Kidney epithelial cell (primary cell): ENCODE measurements at regions not wholly inside any gene's neighbourhood (a gene's known extent, or its start where the extent isn't known, plus 50 kb on each side); places are given as distances from the start of the nearest gene placed in this dataset.

Source experiments
- DNase-seq: peaks from one replicate; pipeline ENCODE4 v3.0.0-alpha.2; 2010; ENCODE audit warnings: low read depth
- H3K27me3 ChIP-seq: 2 replicates; pipeline ENCODE4 v1.6.0; 2011; ENCODE audit warnings: low read length; ENCODE audit not compliant: control insufficient read depth, insufficient read depth
- H3K36me3 ChIP-seq: 2 replicates; pipeline ENCODE4 v1.5.1; 2011; ENCODE audit warnings: low read length; ENCODE audit not compliant: control insufficient read depth, insufficient read depth
- H3K4me3 ChIP-seq: 2 replicates; pipeline ENCODE4 v1.5.1; 2011; ENCODE audit warnings: low read depth, mild to moderate bottlenecking, control low read depth, low read length
- TF ChIP-seq, protein P1 (sequence below): IDR thresholded peaks from 2 replicates; pipeline ENCODE4 v1.5.1; 2011; ENCODE audit warnings: mild to moderate bottlenecking, moderate library complexity, low read length, control low read depth, inconsistent platforms; ENCODE audit not compliant: insufficient read depth, poor library complexity, severe bottlenecking

DNA sequence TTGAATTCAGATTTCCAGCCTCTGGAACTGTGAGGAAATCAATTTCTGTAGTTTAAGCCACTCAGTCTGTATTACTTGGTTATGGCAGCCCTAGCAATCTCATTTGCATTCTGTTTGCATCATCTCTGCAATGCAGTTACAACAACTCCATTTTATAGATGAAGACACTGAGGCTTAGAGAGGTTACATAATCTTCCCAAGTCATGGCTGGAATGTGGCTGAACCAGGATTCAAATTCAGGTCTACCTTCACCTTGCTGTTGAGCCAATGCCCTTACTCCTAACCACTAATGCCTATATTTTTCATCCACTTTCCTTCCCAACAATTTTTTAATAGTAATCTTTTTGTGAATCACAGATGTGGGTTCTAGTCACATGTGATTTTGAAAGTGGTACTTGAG, 469.8 kb upstream of the CCL2 start:
- DNase-seq = no peak
- no peaks in the 10 kb centered on the region for H3K27me3 ChIP-seq
- no peak overlapping the region for H3K4me3 ChIP-seq
- no peaks in the 10 kb centered on the region for H3K36me3 ChIP-seq
- TF ChIP-seq, protein P1, sequence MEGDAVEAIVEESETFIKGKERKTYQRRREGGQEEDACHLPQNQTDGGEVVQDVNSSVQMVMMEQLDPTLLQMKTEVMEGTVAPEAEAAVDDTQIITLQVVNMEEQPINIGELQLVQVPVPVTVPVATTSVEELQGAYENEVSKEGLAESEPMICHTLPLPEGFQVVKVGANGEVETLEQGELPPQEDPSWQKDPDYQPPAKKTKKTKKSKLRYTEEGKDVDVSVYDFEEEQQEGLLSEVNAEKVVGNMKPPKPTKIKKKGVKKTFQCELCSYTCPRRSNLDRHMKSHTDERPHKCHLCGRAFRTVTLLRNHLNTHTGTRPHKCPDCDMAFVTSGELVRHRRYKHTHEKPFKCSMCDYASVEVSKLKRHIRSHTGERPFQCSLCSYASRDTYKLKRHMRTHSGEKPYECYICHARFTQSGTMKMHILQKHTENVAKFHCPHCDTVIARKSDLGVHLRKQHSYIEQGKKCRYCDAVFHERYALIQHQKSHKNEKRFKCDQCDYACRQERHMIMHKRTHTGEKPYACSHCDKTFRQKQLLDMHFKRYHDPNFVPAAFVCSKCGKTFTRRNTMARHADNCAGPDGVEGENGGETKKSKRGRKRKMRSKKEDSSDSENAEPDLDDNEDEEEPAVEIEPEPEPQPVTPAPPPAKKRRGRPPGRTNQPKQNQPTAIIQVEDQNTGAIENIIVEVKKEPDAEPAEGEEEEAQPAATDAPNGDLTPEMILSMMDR = no peak

DNA sequence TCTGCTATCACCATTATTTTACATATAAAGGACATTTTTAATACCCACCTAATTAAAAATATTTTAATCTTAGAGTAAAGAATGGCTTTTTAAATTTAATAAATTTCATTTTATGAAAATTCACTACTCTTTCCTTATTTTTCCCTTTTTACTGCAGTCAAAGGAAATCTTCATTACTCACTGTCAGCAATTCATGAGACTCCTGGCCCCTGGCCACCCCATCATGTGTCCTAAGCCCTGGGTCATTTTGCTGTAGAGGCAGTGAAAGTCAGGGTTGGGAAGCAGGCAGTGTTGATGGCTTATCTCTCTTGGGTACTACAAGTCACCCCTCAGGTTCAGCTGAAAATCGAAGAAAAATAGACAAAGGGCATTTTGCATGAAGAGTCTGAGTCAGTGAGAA, 468.6 kb upstream of the CCL2 start:
- TF ChIP-seq, protein P1 = no peak
- no peaks in the 10 kb centered on the region for H3K27me3 ChIP-seq

GRCh38 chr17:33789658-33790057, 465.4 kb upstream of the CCL2 start:
- H3K27me3 ChIP-seq = no peaks in the 10 kb centered on the region
- no peaks in the 10 kb centered on the region for H3K36me3 ChIP-seq
- no peak overlapping the region for H3K4me3 ChIP-seq
- no peak for DNase-seq
- TF ChIP-seq, protein P1 = no peak

More for the DNA sequence above, 468.6 kb upstream of the CCL2 start:
- no peak for DNase-seq
- H3K36me3 ChIP-seq = no peaks in the 10 kb centered on the region
- no peak overlapping the region for H3K4me3 ChIP-seq

DNA sequence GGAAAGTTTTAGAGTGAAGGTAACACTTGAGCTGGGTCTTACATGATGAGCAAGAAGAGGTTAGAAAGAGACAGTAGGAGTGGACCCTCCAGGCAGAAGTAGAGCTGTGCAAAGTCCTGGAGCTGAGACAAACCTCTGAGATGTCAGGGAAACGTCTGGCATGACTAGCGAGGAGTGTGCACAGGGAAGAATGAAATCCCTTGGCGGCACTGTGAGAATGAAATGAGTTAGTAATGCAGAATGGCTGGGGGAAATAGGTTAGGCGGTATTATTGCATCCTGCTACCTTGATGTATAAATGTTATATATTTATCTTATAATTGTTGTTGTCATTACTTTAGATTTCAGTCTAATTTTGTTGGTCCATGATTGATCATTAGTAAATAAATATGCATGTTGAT, 457.9 kb upstream of the CCL2 start:
- Histone ChIP-seq H3K4me3 (no peak overlapping the region), H3K27me3 (no peaks in the 10 kb centered on the region), H3K36me3 (no peaks in the 10 kb centered on the region)
- no peak for DNase-seq
- TF ChIP-seq, protein P1 = no peak

DNA sequence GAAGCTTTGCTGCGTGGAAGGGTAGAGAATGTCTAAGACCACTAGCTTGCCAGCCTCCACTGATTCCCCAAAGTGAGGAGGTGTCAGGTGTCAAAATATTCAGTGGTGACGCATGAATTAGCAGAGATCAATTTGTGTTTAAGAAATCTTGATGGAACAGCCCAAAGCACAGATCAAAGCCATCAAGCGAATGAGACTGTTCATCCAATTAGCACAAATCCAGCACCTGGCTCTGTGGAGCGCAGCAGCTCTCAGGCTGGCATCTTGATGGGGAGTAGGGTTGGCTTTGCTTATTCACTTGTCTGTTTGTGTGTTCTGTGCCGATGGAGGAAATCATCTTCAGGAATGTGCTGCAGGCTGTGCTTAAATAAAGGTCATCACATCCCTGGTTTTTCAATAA, 456.8 kb upstream of the CCL2 start:
- H3K4me3 ChIP-seq = no peak overlapping the region
- no peak for DNase-seq
- TF ChIP-seq, protein P1 = no peak
- H3K36me3 ChIP-seq = no peaks in the 10 kb centered on the region
- H3K27me3 ChIP-seq = no peaks in the 10 kb centered on the region

DNA sequence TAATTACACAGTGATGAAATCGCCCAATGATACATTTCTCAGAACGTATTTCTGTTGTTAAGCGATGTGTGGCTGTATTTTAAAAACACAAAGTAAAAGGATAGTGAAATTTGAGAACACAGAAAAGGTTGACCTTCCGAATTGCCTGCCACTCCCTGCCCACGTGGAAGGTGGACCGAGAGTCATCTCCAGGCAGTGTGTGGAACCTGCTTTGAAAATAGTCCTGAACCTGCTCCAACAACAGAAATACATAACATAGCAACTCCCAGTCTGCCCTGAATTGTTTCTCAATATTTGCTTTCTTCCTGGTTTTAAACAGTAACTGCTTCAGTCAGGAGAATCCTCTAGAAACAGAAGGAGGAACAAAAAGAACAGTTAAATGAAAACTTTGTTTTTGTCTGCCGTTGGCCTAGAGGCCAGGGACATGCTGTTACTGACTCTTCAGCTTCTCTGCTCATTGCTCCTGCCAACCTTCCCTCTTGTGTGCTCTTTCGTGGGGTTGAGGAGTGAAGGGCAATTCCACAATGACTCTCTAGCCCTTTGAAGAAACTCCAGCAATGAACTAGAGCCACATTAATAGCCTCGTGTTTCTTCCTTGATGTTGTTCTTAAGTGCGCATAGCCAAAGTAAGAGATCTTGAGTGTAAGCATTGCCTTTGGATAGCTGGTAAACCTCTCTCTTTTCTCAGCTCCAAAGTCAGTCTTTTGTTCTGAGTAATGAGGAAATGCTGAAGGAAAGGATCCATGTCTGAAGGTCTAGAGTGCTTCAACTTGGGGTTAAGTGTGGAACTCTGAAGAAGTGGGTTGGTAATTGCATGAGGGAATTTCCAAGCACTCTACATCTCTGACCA, 452.5 kb upstream of the CCL2 start:
- TF ChIP-seq, protein P1 = no peak
- H3K27me3 ChIP-seq = no peaks in the 10 kb centered on the region
- H3K4me3 ChIP-seq = no peak overlapping the region
- no peaks in the 10 kb centered on the region for H3K36me3 ChIP-seq
- no peak for DNase-seq
